Endothelial cell of umbilical vein (primary cell): ENCODE measurements at regions not wholly inside any gene's neighbourhood (a gene's known extent, or its start where the extent isn't known, plus 50 kb on each side); places are given as distances from the start of the nearest gene placed in this dataset.

Experiments used
- EZH2 ChIP-seq: IDR thresholded peaks from 2 replicates; pipeline ENCODE4 v1.6.1; 2012; ENCODE audit warnings: borderline replicate concordance, low read depth, mild to moderate bottlenecking, moderate library complexity, low read length, inconsistent platforms; ENCODE audit not compliant: severe bottlenecking
- FOS ChIP-seq: IDR thresholded peaks from 2 replicates; pipeline ENCODE4 v1.6.1; 2011; ENCODE audit warnings: mild to moderate bottlenecking, low read length, moderate library complexity, borderline replicate concordance; ENCODE audit not compliant: insufficient read depth
- GATA2 ChIP-seq: IDR thresholded peaks from 2 replicates; pipeline ENCODE4 v1.7.0; 2011; ENCODE audit warnings: low read depth, mild to moderate bottlenecking, moderate library complexity, mixed read lengths, low read length; ENCODE audit not compliant: insufficient read length, insufficient read depth
- JUN ChIP-seq: IDR thresholded peaks from 2 replicates; pipeline ENCODE4 v1.6.1; 2011; ENCODE audit warnings: borderline replicate concordance, low read depth; ENCODE audit not compliant: insufficient read length, insufficient read depth
- MAX ChIP-seq: IDR thresholded peaks from 2 replicates; pipeline ENCODE4 v1.6.1; 2011; ENCODE audit not compliant: insufficient read depth, insufficient read length
- MYC ChIP-seq: IDR thresholded peaks from one replicate; pipeline ENCODE4 v1.6.1; 2011; ENCODE audit warnings: mild to moderate bottlenecking, low read depth, low read length
- POLR2A ChIP-seq: IDR thresholded peaks from 2 replicates; pipeline ENCODE4 v1.6.1; 2012; ENCODE audit warnings: low read depth, mild to moderate bottlenecking, control low read depth, low read length
- POLR2AphosphoS5 ChIP-seq: IDR thresholded peaks from 2 replicates; pipeline ENCODE4 v1.6.1; 2012; ENCODE audit warnings: low read depth, mild to moderate bottlenecking, control low read depth, low read length, moderate library complexity; ENCODE audit not compliant: insufficient read depth
- TF ChIP-seq, protein P1 (sequence below), 2 donors: IDR thresholded peaks; 1 replicate in 1 of 2; 2 replicates in 1 of 2; pipeline ENCODE4 v1.5.1; 2011; ENCODE audit warnings: low read length in 2 of 2, mild to moderate bottlenecking in 2 of 2, moderate library complexity in 2 of 2, control low read depth in 1 of 2, inconsistent platforms in 1 of 2, low read depth in 1 of 2; ENCODE audit not compliant: insufficient read depth in 1 of 2; ENCODE audit errors: extremely low read depth in 1 of 2

GRCh38 chr5:68680366-68680765 is 413.4 kb upstream of the SLC30A5 start:
- TF ChIP-seq JUN: no peak
- TF ChIP-seq, protein P1, sequence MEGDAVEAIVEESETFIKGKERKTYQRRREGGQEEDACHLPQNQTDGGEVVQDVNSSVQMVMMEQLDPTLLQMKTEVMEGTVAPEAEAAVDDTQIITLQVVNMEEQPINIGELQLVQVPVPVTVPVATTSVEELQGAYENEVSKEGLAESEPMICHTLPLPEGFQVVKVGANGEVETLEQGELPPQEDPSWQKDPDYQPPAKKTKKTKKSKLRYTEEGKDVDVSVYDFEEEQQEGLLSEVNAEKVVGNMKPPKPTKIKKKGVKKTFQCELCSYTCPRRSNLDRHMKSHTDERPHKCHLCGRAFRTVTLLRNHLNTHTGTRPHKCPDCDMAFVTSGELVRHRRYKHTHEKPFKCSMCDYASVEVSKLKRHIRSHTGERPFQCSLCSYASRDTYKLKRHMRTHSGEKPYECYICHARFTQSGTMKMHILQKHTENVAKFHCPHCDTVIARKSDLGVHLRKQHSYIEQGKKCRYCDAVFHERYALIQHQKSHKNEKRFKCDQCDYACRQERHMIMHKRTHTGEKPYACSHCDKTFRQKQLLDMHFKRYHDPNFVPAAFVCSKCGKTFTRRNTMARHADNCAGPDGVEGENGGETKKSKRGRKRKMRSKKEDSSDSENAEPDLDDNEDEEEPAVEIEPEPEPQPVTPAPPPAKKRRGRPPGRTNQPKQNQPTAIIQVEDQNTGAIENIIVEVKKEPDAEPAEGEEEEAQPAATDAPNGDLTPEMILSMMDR (IDR thresholded peaks at IDR 0.05; ENCODE audit: extremely low read depth in 1 of 2, insufficient read depth in 1 of 2, low read depth in 1 of 2, low read length in 2 of 2): no peak
- no peak for TF ChIP-seq POLR2A
- TF ChIP-seq MAX: no peak
- no peak for TF ChIP-seq EZH2
- TF ChIP-seq GATA2: no peak
- no peak for TF ChIP-seq POLR2AphosphoS5
- TF ChIP-seq MYC: no peak
- TF ChIP-seq FOS: no peak
